Thyroid gland (tissue), 4 donors: ENCODE measurements at regions not wholly inside any gene's neighbourhood (a gene's known extent, or its start where the extent isn't known, plus 50 kb on each side); places are given as distances from the start of the nearest gene placed in this dataset.

Experiments used
- POLR2A ChIP-seq, 2 donors: fragments of 450-650 bp; IDR thresholded peaks; one replicate each; pipeline ENCODE4 v1.6.1; 2017; ENCODE audit warnings: antibody characterized with exemption in 2 of 2, mild to moderate bottlenecking in 2 of 2, moderate library complexity in 1 of 2
- TF ChIP-seq, protein P1 (sequence below), 6 experiments: fragments of 200-600 bp in 3 of 6; fragments of 450-650 bp in 3 of 6; sonication (generic) in 3 of 6; IDR thresholded peaks; one replicate each; pipeline ENCODE4 v1.5.1; 2016 to 2019; ENCODE audit warnings: antibody characterized with exemption in 6 of 6, mild to moderate bottlenecking in 2 of 6, inconsistent platforms in 1 of 6, moderate library complexity in 1 of 6

DNA sequence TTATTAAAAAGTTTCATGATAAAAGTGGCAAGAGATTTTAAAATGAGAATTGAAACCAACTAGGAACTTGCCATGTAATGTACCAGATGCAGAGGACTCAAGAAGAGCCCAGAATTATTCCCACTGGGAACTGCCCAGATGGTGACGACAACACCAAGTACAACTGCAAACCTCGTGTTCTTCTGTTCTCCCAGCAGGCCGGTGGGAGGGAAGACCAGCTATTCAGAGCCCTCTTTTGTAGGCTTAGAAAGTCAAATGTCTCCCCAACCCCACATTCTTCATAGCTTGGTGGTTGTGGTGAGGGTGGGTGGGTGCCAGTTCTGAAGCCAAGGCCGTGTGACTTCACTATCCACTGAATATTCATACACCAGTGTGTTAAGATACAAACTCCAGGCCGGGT lies 54.3 kb upstream of the ITGB1 start:
- TF ChIP-seq, protein P1, sequence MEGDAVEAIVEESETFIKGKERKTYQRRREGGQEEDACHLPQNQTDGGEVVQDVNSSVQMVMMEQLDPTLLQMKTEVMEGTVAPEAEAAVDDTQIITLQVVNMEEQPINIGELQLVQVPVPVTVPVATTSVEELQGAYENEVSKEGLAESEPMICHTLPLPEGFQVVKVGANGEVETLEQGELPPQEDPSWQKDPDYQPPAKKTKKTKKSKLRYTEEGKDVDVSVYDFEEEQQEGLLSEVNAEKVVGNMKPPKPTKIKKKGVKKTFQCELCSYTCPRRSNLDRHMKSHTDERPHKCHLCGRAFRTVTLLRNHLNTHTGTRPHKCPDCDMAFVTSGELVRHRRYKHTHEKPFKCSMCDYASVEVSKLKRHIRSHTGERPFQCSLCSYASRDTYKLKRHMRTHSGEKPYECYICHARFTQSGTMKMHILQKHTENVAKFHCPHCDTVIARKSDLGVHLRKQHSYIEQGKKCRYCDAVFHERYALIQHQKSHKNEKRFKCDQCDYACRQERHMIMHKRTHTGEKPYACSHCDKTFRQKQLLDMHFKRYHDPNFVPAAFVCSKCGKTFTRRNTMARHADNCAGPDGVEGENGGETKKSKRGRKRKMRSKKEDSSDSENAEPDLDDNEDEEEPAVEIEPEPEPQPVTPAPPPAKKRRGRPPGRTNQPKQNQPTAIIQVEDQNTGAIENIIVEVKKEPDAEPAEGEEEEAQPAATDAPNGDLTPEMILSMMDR (IDR thresholded peaks at IDR 0.05) = no peak
- TF ChIP-seq POLR2A (IDR thresholded peaks at IDR 0.05) = no peak
